Activated CD4-positive, CD25-positive, alpha-beta regulatory T cell treated with anti-CD3 and anti-CD28 coated beads, Interleukin-2, amount 50 U/mL, for 24 hours (primary cell): ENCODE measurements at regions not wholly inside any gene's neighbourhood (a gene's known extent, or its start where the extent isn't known, plus 50 kb on each side); places are given as distances from the start of the nearest gene placed in this dataset.

Experiments
- ATAC-seq, 2 donors: fragments of 150-1000 bp; cut with Tn5 transposase; one replicate each; pipeline ENCODE4 v1.10.0; 2021; ENCODE audit warnings: mild to moderate bottlenecking in 1 of 2, moderate library complexity in 1 of 2

GRCh38 chr22:27186643-27187042, 529.3 kb downstream of the MIAT start:
- no peak for ATAC-seq

GRCh38 chr22:27192135-27192829, 534.9 kb downstream of the MIAT start:
- ATAC-seq = no peak

- ATAC-seq = no peak
Measured at GRCh38 chr22:27193215-27193614, 535.8 kb downstream of the MIAT start.

- ATAC-seq = no peak
Measured at GRCh38 chr22:27193636-27194035, 536.2 kb downstream of the MIAT start.

GRCh38 chr22:27194096-27194748, 536.8 kb downstream of the MIAT start:
- ATAC-seq = no peak

- ATAC-seq = no peak
Measured at GRCh38 chr22:27195094-27195493, 537.7 kb downstream of the MIAT start.

- no peak for ATAC-seq
Measured at GRCh38 chr22:27195494-27195893, 538.1 kb downstream of the MIAT start.

GRCh38 chr22:27196606-27197005, 539.2 kb downstream of the MIAT start:
- no peak for ATAC-seq

GRCh38 chr22:27197052-27197451, 539.7 kb downstream of the MIAT start:
- no peak for ATAC-seq

GRCh38 chr22:27197618-27198017, 540.2 kb downstream of the MIAT start:
- no peak for ATAC-seq

- ATAC-seq = no peak
Measured at GRCh38 chr22:27198518-27199035, 541.2 kb downstream of the MIAT start.

- ATAC-seq = no peak
Measured at GRCh38 chr22:27199354-27199753, 542.0 kb downstream of the MIAT start.

- no peak for ATAC-seq
Measured at GRCh38 chr22:27201276-27201675, 543.9 kb downstream of the MIAT start.

GRCh38 chr22:27201741-27202140, 544.4 kb downstream of the MIAT start:
- ATAC-seq = no peak

- no peak for ATAC-seq
Measured at GRCh38 chr22:27203276-27203660, 545.9 kb downstream of the MIAT start.

- ATAC-seq = no peak
Measured at GRCh38 chr22:27204280-27204679, 546.9 kb downstream of the MIAT start.

GRCh38 chr22:27204817-27205216, 547.4 kb downstream of the MIAT start:
- ATAC-seq = no peak

GRCh38 chr22:27205492-27206373, 548.3 kb downstream of the MIAT start:
- ATAC-seq = no peak

- no peak for ATAC-seq
Measured at GRCh38 chr22:27206374-27207133, 549.2 kb downstream of the MIAT start.

GRCh38 chr22:27207266-27207665, 549.9 kb downstream of the MIAT start:
- ATAC-seq = no peak

- no peak for ATAC-seq
Measured at GRCh38 chr22:27207907-27208306, 550.5 kb downstream of the MIAT start.

GRCh38 chr22:27210111-27210730, 552.8 kb downstream of the MIAT start:
- ATAC-seq = no peak
